ENCODE measurements at regions not wholly inside any gene's neighbourhood (a gene's known extent, or its start where the extent isn't known, plus 50 kb on each side); places are given as distances from the start of the nearest gene placed in this dataset.

- TF ChIP-seq EP300 (IDR thresholded peaks at IDR 0.05; ENCODE audit: low read depth) (no peak), POLR2A (IDR thresholded peaks at IDR 0.05) (no peak), POLR2AphosphoS5 (IDR thresholded peaks at IDR 0.05) (no peak), CTCF (IDR thresholded peaks at IDR 0.05) (no peak)
- Histone ChIP-seq H3K27me3 (no peaks in the 10 kb centered on the region), H3K4me1 (no peaks in the 10 kb centered on the region), H3K9me3 (no peaks in the 10 kb centered on the region), H3K27ac (no peak overlapping the region), H3K4me3 (no peak overlapping the region), H3K36me3 (no peaks in the 10 kb centered on the region)
- WGBS, 2 donors (ENCODE audit: low coverage in 1 of 2): 65 to 74% methylated on average over 5 of the region's 5 CpGs
- intact Hi-C loops (cut with DNase I; ENCODE audit: low total_unique reads): no loop called here
- DNase-seq: no peak
- in situ Hi-C loops (cut with MboI; ENCODE audit: low pct_ligation_motif_present in 1 of 4, low pct_unique_long_range_greater_than_20kb in 1 of 4, low sequenced_read_pairs in 3 of 4): no loop called here
Measured at GRCh38 chr2:56021136-56021474, 97.5 kb upstream of the EFEMP1 start.

DNA sequence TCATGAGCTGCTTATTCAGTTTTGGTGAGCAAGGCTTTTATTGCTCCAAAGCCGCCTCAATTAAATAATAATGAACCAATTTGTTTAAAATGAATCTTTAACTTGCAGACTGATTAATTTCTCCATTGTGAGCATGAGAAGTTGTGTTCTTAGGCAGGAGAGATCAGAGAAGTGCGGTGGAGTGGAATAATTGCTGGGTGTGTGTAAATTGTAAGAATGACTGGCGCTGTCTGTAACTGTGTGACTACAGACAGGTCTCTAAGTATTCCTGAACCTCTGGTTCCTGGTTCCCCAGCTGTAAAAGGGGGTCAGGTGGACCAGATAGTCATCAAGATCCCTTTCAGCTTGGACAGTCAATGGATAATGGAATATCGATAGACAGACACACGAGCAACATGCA lies 98.0 kb upstream of the EFEMP1 start:
- intact Hi-C loops (cut with DNase I; ENCODE audit: low total_unique reads) (no loop called here), in situ Hi-C loops (cut with MboI; ENCODE audit: low pct_ligation_motif_present in 1 of 4, low pct_unique_long_range_greater_than_20kb in 1 of 4, low sequenced_read_pairs in 3 of 4) (no loop called here)
- WGBS, 2 donors (ENCODE audit: low coverage in 1 of 2): 88 to 100% methylated on average over 2 to 5 of the region's 5 CpGs
- no peaks in the 10 kb centered on the region for H3K27me3 ChIP-seq
- TF ChIP-seq CTCF (IDR thresholded peaks at IDR 0.05): no peak
- TF ChIP-seq POLR2A (IDR thresholded peaks at IDR 0.05): no peak
- no peak for TF ChIP-seq EP300 (IDR thresholded peaks at IDR 0.05; ENCODE audit: low read depth)
- no peak for TF ChIP-seq POLR2AphosphoS5 (IDR thresholded peaks at IDR 0.05)
- DNase-seq: no peak
- no peaks in the 10 kb centered on the region for H3K9me3 ChIP-seq
- H3K4me1 ChIP-seq: no peaks in the 10 kb centered on the region
- no peak overlapping the region for H3K27ac ChIP-seq
- H3K36me3 ChIP-seq: no peaks in the 10 kb centered on the region
- no peak overlapping the region for H3K4me3 ChIP-seq

DNA sequence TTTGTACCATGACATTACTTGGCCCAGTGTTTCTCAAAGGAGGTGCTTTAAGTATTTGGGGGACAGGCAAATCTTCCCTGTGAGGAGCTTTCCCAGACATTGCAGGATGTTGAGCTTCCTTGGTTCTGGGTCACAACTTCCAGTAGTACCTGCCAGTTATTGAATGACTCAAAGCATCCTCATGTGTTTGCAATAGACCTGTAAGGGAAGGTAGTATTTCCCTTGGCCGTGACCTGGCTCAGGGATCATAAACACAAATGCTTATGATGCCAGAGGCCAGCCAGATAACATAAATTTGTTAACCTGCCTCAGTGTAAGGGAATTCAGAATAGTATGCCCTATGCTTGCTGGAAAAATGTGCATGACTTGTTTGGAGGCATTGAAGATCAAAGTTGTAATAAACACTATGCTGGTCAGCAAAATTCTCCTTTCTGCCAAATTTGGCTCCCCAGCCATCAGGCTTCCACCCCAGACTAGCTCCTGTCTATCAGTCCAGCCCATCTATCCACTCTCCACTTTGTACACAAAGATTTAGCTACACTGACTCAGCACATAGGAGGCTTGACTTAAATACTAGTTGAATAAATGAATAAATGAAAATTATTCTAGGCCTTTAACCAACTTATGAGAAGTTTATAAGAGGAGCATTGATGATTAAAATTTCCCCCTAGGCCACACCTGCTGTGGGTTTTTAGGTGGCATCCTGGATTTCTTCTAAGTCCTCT lies 102.0 kb upstream of the EFEMP1 start:
- 33 to 35% methylated on average over 1 of the region's 1 CpG for WGBS, 2 donors (ENCODE audit: low coverage in 1 of 2)

GRCh38 chr2:56026828-56027227 lies 103.2 kb upstream of the EFEMP1 start:
- H3K36me3 ChIP-seq: no peaks in the 10 kb centered on the region
- no peak for DNase-seq
- TF ChIP-seq POLR2AphosphoS5 (IDR thresholded peaks at IDR 0.05) (no peak), POLR2A (IDR thresholded peaks at IDR 0.05) (no peak), EP300 (IDR thresholded peaks at IDR 0.05; ENCODE audit: low read depth) (no peak), CTCF (IDR thresholded peaks at IDR 0.05) (no peak)
- no peaks in the 10 kb centered on the region for H3K27me3 ChIP-seq
- in situ Hi-C loops (cut with MboI; ENCODE audit: low pct_ligation_motif_present in 1 of 4, low pct_unique_long_range_greater_than_20kb in 1 of 4, low sequenced_read_pairs in 3 of 4): no loop called here
- no peak overlapping the region for H3K27ac ChIP-seq
- 90 to 100% methylated on average over 1 to 2 of the region's 2 CpGs for WGBS, 2 donors (ENCODE audit: low coverage in 1 of 2)
- intact Hi-C loops (cut with DNase I; ENCODE audit: low total_unique reads): no loop called here
- no peaks in the 10 kb centered on the region for H3K4me1 ChIP-seq
- no peaks in the 10 kb centered on the region for H3K9me3 ChIP-seq
- H3K4me3 ChIP-seq: no peak overlapping the region

More for the DNA sequence above, 102.0 kb upstream of the EFEMP1 start:
- Histone ChIP-seq H3K27ac (no peak overlapping the region), H3K27me3 (no peaks in the 10 kb centered on the region), H3K4me1 (no peaks in the 10 kb centered on the region), H3K36me3 (no peaks in the 10 kb centered on the region), H3K9me3 (no peaks in the 10 kb centered on the region), H3K4me3 (no peak overlapping the region)
- TF ChIP-seq POLR2A (IDR thresholded peaks at IDR 0.05): no peak
- TF ChIP-seq POLR2AphosphoS5 (IDR thresholded peaks at IDR 0.05): no peak
- TF ChIP-seq CTCF (IDR thresholded peaks at IDR 0.05): no peak
- TF ChIP-seq EP300 (IDR thresholded peaks at IDR 0.05; ENCODE audit: low read depth): no peak
- intact Hi-C loops (cut with DNase I; ENCODE audit: low total_unique reads) (no loop called here), in situ Hi-C loops (cut with MboI; ENCODE audit: low pct_ligation_motif_present in 1 of 4, low pct_unique_long_range_greater_than_20kb in 1 of 4, low sequenced_read_pairs in 3 of 4) (no loop called here)
- DNase-seq: no peak

All from transverse colon (tissue), 4 donors.